ENCODE measurements at regions not wholly inside any gene's neighbourhood (a gene's known extent, or its start where the extent isn't known, plus 50 kb on each side); places are given as distances from the start of the nearest gene placed in this dataset.

GRCh38 chr1:208309771-208310170 is 65.6 kb upstream of the PLXNA2 start:
- H3K4me3 ChIP-seq (ENCODE audit: low read depth, low read length), result no peak overlapping the region
- ChIA-PET CTCF (no interaction called here), POLR2A (no interaction called here)
- TF ChIP-seq, protein P1, sequence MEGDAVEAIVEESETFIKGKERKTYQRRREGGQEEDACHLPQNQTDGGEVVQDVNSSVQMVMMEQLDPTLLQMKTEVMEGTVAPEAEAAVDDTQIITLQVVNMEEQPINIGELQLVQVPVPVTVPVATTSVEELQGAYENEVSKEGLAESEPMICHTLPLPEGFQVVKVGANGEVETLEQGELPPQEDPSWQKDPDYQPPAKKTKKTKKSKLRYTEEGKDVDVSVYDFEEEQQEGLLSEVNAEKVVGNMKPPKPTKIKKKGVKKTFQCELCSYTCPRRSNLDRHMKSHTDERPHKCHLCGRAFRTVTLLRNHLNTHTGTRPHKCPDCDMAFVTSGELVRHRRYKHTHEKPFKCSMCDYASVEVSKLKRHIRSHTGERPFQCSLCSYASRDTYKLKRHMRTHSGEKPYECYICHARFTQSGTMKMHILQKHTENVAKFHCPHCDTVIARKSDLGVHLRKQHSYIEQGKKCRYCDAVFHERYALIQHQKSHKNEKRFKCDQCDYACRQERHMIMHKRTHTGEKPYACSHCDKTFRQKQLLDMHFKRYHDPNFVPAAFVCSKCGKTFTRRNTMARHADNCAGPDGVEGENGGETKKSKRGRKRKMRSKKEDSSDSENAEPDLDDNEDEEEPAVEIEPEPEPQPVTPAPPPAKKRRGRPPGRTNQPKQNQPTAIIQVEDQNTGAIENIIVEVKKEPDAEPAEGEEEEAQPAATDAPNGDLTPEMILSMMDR (IDR thresholded peaks at IDR 0.05; ENCODE audit: insufficient read depth, low read length, missing control alignments), result no peak
- DNase-seq (ENCODE audit: low read depth, low spot score), result no peak

GRCh38 chr1:208312706-208313105 is 68.5 kb upstream of the PLXNA2 start:
- no peak for DNase-seq (ENCODE audit: low read depth, low spot score)
- CTCF ChIA-PET, result no interaction called here
- no peak overlapping the region for H3K4me3 ChIP-seq (ENCODE audit: low read depth, low read length)

DNA sequence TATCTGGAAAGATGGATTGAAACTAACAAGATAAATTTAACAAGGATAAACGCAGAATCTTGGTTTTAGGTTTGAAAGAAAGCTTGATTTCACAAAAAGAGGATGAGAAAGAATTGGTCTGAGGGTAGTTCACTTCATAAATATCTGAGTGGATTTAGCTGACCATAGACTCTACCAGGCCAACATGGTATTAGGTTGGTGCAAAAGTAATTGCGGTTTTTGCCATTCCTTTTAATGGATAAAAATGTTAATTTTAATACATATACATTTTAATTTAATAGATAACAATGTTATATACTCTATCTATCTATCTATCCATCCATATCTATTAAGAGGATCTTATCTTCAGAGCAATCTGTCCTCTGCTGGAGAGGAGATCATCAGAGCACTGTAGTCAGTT is 70.2 kb upstream of the PLXNA2 start:
- ChIA-PET CTCF (no interaction called here), POLR2A (no interaction called here)
- TF ChIP-seq, protein P1 (IDR thresholded peaks at IDR 0.05; ENCODE audit: insufficient read depth, low read length, missing control alignments), result no peak
- no peak overlapping the region for H3K4me3 ChIP-seq (ENCODE audit: low read depth, low read length)
- DNase-seq (ENCODE audit: low read depth, low spot score), result no peak

More at GRCh38 chr1:208312706-208313105, 68.5 kb upstream of the PLXNA2 start:
- TF ChIP-seq, protein P1 (IDR thresholded peaks at IDR 0.05; ENCODE audit: insufficient read depth, low read length, missing control alignments), result no peak
- POLR2A ChIA-PET, result no interaction called here

GRCh38 chr1:208318150-208318734 is 74.1 kb upstream of the PLXNA2 start:
- ChIA-PET POLR2A (no interaction called here), CTCF (no interaction called here)
- no peak for DNase-seq (ENCODE audit: low read depth, low spot score)
- H3K4me3 ChIP-seq (ENCODE audit: low read depth, low read length), result no peak overlapping the region
- TF ChIP-seq, protein P1 (IDR thresholded peaks at IDR 0.05; ENCODE audit: insufficient read depth, low read length, missing control alignments), result no peak

DNA sequence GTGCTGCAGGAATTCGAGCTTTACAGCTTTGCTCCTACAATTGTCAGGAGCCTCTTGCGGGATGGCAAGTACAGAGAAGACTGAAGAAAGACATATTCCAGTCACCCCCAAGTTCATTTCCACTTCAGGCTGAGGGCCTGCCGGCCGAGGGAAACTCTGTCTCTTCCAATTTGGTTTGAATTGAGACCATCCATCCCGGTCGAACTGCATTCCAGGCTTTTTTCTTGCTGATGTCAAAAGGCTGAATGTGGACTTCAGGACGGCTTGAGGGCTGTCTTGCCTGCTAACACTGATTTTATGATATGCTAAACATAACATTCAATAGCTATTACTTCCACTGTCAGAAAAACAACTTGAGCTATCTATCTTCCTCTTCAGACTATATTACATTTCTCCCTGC is 79.8 kb upstream of the PLXNA2 start:
- ChIA-PET CTCF (no interaction called here), POLR2A (no interaction called here)
- H3K4me3 ChIP-seq (ENCODE audit: low read depth, low read length), result no peak overlapping the region
- no peak for DNase-seq (ENCODE audit: low read depth, low spot score)
- TF ChIP-seq, protein P1 (IDR thresholded peaks at IDR 0.05; ENCODE audit: insufficient read depth, low read length, missing control alignments), result no peak

- ChIA-PET CTCF (no interaction called here), POLR2A (no interaction called here)
- DNase-seq (ENCODE audit: low read depth, low spot score), result no peak
- TF ChIP-seq, protein P1 (IDR thresholded peaks at IDR 0.05; ENCODE audit: insufficient read depth, low read length, missing control alignments), result no peak
- H3K4me3 ChIP-seq (ENCODE audit: low read depth, low read length), result no peak overlapping the region
These were observed 81.8 kb upstream of the PLXNA2 start for GRCh38 chr1:208326033-208326432.

Measured in AG04449 (cell line).